ENCODE measurements at regions not wholly inside any gene's neighbourhood (a gene's known extent, or its start where the extent isn't known, plus 50 kb on each side); places are given as distances from the start of the nearest gene placed in this dataset.
"Not testable (repeated sequence)": the region's sequence is repeated elsewhere in the genome, so short reads cannot be mapped to it uniquely, and the experiment has no call there.

DNA sequence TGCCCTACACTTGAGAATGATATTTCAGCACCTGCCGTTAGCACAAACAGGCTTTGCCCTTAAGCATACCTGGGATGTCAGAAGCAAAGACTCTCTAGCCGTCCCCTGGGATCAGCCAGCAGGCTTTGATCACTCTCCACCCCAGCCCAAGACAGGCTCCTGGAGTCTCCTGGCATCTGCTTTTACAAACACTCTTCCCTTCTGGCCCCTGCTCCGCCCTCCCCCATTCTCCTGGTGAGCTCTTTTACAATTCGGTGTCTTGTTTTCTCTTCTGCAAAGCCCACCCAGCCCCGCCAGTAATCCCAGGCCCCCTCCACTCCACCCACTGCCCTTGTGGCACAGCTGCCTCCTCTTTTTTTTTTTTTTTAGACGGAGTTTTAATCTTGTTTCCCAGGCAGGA is 50.4 kb downstream of the KATNIP start:
- WGBS, 3 donors = 80 to 87% (median 81%) methylated on average over 6 of the region's 6 CpGs
- H3K27ac ChIP-seq (ENCODE audit: low read depth, low read length) = no peak overlapping the region

DNA sequence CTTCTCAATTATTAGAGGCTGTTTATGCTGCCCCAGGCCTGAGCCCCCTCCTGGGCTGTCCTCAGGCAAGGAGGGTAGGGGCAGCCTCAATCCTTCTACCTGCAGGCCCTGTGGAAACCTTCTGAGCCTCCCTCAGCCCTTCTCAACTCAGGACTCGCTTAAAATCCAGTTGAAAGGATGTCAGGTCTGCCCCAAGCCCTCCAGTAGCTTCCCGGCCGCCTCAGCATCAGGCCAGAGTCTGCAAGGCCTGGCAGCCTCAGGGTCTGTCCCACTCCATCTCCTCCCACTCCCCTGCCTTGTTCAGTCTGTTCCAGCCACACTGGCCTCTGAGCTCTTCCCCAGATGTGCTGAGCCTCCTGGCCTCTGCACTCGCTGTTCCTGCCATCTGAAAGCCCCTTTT is 52.2 kb downstream of the KATNIP start:
- 91 to 97% (median 94%) methylated on average over 4 of the region's 4 CpGs for WGBS, 3 donors
- no peak overlapping the region for H3K27ac ChIP-seq (ENCODE audit: low read depth, low read length)

DNA sequence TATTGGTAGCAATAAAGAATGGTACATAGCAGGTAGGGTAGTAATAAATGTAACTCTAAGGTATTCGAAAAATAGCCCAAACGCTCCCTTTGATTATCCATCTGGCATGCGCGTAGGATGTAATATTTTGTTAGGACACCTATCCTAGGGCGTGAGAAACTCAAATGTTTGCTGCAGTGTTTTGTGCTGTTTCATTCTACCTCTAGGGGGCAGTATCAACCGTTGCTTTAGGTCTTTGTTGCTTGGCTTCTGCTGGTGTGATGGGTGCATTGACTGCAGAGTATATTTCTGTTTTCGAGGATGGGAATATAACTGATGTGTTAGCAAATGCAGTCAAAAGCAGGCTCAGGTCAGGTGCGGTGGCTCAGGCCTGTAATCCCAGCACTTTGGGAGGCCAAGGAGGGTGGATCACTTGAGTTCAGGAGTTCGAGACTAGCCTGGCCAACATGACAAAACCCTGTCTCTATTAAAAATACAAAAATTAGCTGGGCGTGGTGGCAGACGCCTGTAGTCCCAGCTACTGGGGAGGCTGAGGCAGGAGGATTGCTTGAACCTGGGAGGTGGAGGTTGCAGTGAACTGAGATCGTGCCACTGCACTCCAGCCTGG is 55.7 kb downstream of the KATNIP start:
- H3K27ac ChIP-seq (ENCODE audit: low read depth, low read length) = not testable (repeated sequence)
- WGBS, 3 donors = 53 to 78% (median 77%) methylated on average over 12 of the region's 12 CpGs

DNA sequence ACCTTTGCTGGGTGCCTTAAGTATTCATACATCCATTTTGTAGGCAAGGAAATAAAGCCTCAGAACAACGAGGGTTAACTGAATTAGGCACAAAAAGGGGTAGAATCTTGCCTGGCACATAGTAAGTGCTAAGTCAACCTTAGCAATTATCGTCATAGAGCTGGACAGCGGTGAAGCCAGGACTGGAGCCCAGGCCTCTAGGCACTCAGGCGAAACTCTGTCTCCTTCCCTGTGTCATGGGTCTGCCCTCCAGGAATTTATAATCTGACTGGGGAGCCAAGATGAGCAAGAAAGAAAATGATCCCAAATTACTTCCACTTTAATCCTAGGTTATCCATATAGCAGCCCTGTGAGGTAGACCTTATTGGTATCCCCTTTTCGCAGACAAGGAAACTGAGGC is 61.4 kb downstream of the KATNIP start:
- 93 to 96% (median 93%) methylated on average over 5 of the region's 5 CpGs for WGBS, 3 donors
- no peak overlapping the region for H3K27ac ChIP-seq (ENCODE audit: low read depth, low read length)

DNA sequence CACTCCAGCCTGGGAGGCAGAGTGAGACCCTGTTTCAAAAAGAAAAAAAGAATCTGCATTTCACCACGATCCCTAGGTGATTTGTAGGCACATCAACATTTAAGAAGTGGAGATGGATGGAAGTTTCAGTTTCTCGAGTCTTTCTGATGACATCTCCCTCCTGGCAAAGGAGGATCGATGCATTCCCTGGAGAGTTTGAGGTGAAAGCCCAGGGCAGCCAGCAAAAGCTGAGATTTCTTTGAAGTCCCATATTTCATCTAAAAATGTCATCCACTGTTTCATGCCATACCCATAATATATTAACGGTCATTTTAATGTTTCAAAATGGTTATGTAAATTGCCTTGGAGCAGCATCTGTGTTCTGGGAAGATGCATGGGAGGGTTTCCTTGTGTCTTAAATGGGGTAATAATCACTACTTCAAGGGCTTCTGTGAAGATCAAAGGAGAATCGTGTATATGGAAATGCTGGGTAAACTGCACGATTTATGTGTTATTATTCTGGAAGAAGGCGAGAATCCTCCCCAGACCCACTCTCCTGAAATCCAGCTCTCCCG is 63.4 kb downstream of the KATNIP start:
- H3K27ac ChIP-seq (ENCODE audit: low read depth, low read length) = no peak overlapping the region
- 75 to 82% (median 76%) methylated on average over 8 of the region's 8 CpGs for WGBS, 3 donors

DNA sequence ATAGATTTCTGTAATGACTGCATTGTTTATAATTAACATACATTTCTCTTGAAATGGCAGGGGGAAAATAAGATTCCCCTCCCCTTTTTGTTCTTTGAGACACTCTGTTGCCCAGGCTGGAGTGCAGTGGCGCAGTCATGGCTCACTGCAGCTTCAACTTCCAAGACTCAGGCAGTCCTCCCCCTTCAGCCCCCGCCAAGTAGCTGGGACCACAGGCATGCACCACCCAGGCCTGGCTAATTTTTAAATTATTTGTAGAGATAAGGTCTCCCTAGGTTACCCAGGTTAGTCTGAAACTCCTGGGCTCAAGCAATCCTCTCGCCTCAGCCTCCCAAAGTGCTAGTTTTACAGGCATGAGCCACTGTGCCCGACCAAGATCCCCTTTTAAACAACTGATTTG is 67.7 kb downstream of the KATNIP start:
- no peak overlapping the region for H3K27ac ChIP-seq (ENCODE audit: low read depth, low read length)
- WGBS, 3 donors = 74 to 93% (median 93%) methylated on average over 4 of the region's 4 CpGs

DNA sequence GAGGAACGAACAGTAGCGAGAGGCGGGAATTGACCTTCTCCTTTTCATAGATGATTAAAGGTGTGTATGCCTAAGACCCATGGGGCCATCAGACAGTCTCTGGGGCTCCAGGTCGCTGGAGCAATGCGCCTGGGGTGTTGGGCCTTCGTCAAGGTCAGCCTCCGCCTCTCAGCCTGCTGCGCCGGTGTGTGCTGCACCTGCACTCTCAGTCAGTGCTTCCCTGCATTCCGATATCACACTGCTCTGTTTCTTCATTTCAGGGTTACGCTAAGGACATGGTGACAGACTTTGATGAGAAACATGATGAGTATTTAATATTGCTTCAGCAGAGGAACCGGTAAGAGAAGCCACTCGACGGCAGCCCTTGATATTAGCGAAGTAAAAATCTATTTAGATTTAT is 68.2 kb downstream of the KATNIP start:
- 46 to 92% (median 88%) methylated on average over 15 of the region's 15 CpGs for WGBS, 3 donors
- no peak overlapping the region for H3K27ac ChIP-seq (ENCODE audit: low read depth, low read length)

DNA sequence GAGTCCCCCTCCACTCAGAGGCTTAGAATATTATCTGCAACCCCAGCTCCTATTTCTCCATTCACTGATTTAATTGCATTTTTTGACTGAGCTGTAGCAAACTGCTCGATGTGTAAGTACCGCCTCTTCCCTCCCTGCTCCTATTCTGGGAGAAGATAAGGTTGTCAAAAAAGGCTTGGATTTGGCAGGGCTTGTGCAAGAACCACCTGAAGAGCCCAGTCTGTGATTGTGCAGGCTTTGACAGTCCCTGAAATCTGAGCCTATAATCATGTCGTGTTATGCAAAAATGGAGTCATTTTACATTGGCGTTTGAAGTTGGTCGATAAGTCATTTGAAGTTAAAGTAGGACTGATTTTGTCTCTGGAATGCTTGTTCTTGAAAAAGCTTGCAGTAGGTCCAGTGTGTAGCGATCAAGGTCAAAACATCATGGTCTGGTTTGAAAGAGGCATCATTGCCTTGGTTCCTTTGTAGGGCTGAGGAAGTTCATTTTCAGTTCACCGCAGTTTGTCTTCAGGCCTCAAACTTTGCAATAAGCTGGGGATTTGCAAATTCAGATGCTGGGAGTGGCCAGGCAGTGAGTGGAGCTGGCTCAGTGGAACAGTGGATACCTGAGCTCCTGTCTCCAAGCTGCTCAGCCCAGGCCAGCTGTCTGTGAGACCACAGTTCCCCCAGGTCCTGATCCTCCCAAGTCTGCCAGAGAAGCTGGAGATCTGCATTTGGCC is 68.8 kb downstream of the KATNIP start:
- no peak overlapping the region for H3K27ac ChIP-seq (ENCODE audit: low read depth, low read length)
- WGBS, 3 donors = 35 to 73% (median 72%) methylated on average over 7 of the region's 7 CpGs

DNA sequence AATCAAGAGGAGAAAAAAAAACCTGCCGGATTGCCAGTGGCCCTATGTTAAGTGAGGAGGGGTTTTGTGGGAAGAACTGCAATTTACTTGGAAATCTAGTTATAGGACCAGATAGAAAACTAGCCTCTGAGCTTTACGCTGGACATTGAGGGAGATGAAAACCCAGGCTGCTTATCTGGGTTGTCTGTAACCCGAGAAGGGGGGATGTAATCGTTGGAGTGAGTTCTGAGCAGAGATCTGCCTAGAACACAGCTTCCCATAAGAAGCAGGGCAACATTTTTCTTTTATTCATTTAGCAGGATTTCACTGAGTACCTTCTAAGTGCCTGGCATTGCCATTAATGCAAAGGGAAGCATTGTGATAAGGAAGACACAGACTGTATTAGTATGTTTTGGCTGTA is 70.6 kb downstream of the KATNIP start:
- no peak overlapping the region for H3K27ac ChIP-seq (ENCODE audit: low read depth, low read length)
- 67 to 80% (median 72%) methylated on average over 4 of the region's 4 CpGs for WGBS, 3 donors

DNA sequence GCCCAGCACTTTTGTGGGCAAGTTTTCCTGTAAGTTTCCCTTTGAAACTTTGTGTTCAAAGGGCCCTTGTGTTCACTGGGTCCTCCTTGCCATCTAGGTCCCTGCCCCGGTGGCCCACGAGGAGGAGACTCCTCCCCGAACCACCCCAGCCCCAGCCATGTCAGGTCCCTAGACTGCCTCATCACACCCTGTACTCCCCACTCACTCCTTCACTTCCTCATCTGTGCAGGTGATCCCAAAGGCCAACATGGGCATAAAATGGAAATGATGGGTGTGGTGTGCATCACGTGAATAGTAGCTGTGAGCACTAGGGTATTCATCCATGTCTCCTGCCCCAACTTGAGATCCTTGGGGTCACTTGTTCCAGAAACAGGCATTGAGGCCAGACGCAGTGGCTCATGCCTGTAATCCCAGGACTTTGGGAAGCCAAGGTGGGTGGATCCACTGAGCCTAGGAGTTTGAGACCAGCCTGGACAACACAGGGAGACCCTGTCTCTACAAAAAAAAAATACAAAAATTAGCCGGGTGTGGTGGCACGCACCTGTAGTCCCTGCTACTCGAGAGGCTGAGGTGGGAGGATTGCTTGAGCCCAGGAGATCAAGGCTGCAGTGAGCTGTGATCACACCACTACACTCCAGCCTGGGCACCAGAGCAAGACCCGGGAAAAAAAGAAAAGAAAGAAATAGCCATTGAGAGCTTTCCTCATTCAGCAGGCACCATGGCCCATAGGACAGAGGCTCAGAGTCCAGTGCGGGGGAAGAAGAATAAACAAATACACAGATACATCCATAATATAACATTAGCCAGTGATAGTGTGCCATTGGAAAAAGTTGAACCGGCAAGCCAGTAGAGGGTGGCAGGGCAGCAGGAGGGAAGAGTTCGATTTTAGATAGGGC is 74.5 kb downstream of the KATNIP start:
- H3K27ac ChIP-seq (ENCODE audit: low read depth, low read length) = no peak overlapping the region
- WGBS, 3 donors = 93 to 95% (median 94%) methylated on average over 12 of the region's 12 CpGs

DNA sequence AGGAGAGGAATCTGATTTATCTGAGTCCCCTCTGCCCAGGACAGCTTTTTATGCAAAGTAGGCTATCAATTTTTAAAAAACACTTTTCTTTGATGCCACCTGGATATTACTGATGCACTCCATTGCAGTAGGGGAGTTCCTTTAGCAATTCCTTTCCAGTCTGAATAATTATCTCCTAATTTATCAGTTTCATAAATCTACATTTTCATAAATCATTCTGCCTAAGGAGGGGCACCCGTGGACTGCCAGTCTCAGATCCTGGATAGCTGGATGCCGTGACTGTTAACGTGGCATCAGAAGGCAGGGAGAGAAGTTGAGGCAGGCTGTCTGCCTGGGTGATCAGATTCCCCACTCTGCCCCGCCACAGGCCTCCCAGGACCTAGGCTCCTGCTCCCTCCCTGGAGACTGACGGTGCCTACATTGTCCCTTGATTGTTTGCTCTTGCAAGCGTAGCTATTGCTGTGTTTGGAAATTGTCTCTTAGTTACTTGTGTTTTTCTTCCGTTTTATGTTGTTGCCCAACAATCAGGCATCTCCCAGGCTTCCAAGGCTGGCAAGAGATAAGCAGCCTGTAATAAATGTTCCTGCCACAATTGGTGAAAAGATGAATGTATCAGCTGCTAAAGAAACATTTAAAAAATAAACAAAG is 75.2 kb downstream of the KATNIP start:
- WGBS, 3 donors = 47 to 77% (median 77%) methylated on average over 7 of the region's 7 CpGs
- no peak overlapping the region for H3K27ac ChIP-seq (ENCODE audit: low read depth, low read length)

DNA sequence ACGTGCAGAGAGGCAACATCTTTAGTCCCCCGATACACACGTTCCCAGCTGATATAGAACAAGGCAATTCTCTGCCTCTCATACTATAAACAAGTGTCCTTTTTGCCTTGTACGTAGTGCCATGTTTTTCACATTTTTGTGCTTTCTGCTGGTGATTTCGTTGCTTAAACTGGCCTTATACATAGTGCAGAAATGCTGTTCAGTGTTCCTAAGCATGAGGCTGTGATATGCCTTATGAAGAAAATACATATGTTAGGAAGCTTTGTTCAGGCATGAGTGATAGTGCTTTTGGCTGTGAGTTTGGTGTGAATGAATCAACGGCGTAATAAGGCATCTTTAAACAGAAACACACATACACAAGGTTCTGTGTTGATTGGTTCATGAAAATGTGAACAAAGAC is 77.2 kb downstream of the KATNIP start:
- WGBS, 3 donors = 91 to 95% (median 91%) methylated on average over 7 of the region's 7 CpGs

DNA sequence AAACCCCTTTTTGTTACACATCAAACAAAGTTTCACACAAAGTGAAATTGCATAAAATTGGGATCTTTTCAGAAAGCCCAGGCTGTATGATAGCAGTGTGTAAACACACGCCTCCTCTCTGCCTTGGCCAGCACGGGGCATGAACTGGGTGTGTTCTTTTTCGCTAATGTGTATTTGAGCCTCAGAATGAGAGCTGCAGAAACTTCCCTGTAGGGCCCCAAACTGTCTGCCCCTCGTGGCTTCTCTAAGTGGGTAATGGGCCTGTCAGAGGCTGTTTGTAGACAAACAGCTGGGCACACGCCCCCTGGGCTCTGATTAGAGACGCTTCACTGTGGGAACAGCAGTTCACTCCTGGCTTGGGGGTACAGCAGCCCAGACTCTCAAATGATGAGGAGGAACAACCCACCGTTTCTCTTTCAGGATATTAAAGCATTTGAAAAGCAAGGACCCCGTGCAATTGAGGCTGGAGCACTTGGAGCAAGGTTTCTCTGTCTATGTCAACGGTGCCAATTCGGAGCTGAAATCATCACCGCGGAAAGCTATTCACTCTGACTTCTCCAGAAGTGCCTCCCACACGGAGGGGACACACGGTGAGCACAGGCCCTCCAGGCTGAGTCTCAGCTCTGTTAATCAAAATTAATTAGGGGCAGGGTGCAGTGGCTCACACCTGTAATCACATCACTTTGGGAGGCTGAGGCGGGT is 78.4 kb downstream of the KATNIP start:
- H3K27ac ChIP-seq (ENCODE audit: low read depth, low read length) = no peak overlapping the region
- WGBS, 3 donors = 68 to 74% (median 73%) methylated on average over 15 of the region's 15 CpGs

More for the DNA sequence above, 77.2 kb downstream of the KATNIP start:
- H3K27ac ChIP-seq (ENCODE audit: low read depth, low read length) = no peak overlapping the region

DNA sequence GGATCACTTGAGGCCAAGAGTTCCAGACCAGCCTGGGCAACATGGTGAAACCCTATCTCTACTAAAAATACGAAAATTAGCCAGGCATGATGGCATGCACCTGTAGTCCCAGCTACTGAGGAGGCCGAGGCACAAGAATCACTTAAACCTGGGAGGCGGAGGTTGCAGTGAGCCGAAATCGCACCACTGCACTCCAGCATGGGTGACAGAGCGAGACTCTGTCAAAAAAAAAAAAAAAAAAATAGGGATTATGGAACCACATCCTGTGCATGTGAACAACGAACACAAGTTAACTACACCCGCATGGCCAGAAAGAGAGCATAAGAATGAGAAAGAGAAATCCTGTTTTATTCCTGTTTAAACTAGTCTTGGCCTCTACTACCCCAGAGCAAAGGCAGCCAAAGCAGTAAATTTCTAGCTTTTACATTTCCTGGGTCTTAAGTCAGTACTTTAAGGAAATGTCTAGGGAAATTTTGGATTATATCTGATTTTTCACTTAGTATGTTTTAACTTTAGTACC is 79.1 kb downstream of the KATNIP start:
- not testable (repeated sequence) for H3K27ac ChIP-seq (ENCODE audit: low read depth, low read length)
- WGBS, 3 donors = 90 to 97% (median 91%) methylated on average over 8 of the region's 8 CpGs

DNA sequence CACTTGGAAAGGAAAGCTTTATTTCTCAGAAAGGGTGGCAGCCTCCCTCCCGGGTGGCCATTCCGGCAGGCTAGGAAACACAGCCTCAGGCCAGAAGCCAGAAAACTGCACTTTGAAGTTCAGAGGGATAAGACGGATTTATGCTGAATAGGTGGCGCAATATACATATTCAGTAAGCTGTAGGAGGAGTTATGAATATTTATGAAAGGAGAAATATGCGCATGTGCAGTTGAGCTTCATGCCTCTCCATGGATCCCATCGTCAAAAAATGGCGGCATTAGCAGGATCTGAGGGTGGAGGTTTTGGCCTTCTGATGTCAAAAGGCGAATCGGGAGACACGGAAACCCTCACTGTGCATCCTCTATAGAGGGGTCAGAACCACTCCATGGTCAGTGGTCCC is 82.3 kb downstream of the KATNIP start:
- no peak overlapping the region for H3K27ac ChIP-seq (ENCODE audit: low read depth, low read length)
- 93 to 97% (median 96%) methylated on average over 10 of the region's 10 CpGs for WGBS, 3 donors

DNA sequence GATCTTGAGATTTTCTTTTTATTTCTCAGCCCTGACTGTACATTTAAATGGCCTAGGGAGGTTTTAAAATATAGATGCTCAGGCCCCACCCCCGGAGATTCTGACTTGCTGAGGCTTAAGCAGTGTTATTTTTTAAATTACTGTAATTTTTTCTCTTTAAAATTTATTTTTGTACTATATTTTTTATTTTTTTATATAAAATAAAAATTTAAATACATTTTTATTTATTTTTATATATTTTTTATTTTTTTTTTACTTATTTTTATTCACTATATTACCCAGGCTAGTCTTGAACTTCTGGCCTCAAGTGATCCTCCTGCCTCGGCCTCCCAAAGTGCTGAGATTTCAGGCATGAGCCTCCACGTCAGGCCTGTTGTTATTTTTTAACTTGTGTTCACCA is 83.3 kb downstream of the KATNIP start:
- WGBS, 3 donors = 95 to 97% (median 96%) methylated on average over 3 of the region's 3 CpGs
- no peak overlapping the region for H3K27ac ChIP-seq (ENCODE audit: low read depth, low read length)

DNA sequence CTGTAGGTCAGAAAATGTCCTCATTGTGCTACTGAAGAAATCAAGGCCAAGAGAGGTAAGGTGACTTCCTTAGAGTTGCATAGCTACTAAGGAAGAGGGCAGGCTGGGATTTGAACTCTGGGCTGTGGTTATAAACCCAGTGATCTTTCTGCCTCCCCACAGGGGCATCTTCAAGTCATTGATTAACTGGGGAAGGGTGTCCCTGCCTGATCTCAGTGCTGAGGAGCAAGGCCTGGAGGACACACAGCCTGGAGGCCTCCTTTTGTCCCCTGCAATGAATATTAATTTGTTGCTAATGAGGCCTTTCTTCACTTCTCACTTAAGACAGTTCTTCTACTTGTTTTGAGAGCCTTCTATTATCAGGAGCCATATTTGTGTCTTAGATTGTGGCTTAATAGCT is 83.8 kb downstream of the KATNIP start:
- H3K27ac ChIP-seq (ENCODE audit: low read depth, low read length) = no peak overlapping the region

DNA sequence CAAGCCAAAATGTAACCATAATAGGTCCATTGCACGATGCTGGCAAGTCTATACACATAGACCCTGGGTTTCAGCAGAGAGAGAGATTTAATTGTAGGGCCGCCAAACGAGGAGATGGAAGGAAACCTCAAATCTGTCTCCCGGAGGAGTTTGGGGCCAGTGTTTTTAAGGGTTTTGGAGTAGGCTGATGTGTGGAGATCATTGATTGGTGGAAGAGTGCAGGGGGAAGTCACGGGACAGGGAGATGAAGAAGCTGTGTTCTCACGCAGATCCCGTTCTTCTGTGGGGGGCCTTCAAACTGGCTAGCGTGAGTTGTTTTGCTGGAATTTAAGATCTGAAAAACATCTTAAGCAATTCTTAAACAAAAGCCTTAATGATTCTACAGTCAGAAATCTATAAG is 84.8 kb downstream of the KATNIP start:
- WGBS, 3 donors = 78 to 86% (median 81%) methylated on average over 8 of the region's 8 CpGs
- H3K27ac ChIP-seq (ENCODE audit: low read depth, low read length) = no peak overlapping the region

Measured in adipose tissue (tissue), 3 donors.